ENCODE measurements at regions not wholly inside any gene's neighbourhood (a gene's known extent, or its start where the extent isn't known, plus 50 kb on each side); places are given as distances from the start of the nearest gene placed in this dataset.

- H3K4me3 Mint-ChIP-seq = no peak overlapping the region
- H3K9me3 Mint-ChIP-seq = no peaks in the 10 kb centered on the region
- peaks cover 10% of the 10 kb centered on the region for H3K36me3 Mint-ChIP-seq
- H3K27me3 Mint-ChIP-seq = no peaks in the 10 kb centered on the region
- peaks cover 71% of the 10 kb centered on the region for H3K4me1 Mint-ChIP-seq
- CTCF ChIA-PET = interaction anchor here (0.5 kb wide), 1 partner anchor 173 kb away, joined by 3 read pairs; no protein-coding TSS in a partner anchor
- no peak for DNase-seq
- peak overlapping the region; percentile 98 for H3K27ac Mint-ChIP-seq
Observed at GRCh38 chr3:177596816-177597271, 399.6 kb upstream of the TBL1XR1 start.

- H3K4me3 Mint-ChIP-seq = peak overlapping the region; percentile 58
- H3K27me3 Mint-ChIP-seq = no peaks in the 10 kb centered on the region
- DNase-seq = peak; percentile 55
- peaks cover 70% of the 10 kb centered on the region for H3K4me1 Mint-ChIP-seq
- peak overlapping the region; percentile 98 for H3K27ac Mint-ChIP-seq
- CTCF ChIA-PET = no interaction called here
- H3K9me3 Mint-ChIP-seq = no peaks in the 10 kb centered on the region
- H3K36me3 Mint-ChIP-seq = peaks cover 10% of the 10 kb centered on the region
Observed at GRCh38 chr3:177597311-177598096, 400.2 kb upstream of the TBL1XR1 start.

- Mint-ChIP-seq H3K9me3 (no peaks in the 10 kb centered on the region), H3K4me3 (peak overlapping the region; percentile 58), H3K27ac (peak overlapping the region; percentile 98), H3K4me1 (peaks cover 74% of the 10 kb centered on the region), H3K36me3 (peaks cover 10% of the 10 kb centered on the region), H3K27me3 (no peaks in the 10 kb centered on the region)
- no peak for DNase-seq
- CTCF ChIA-PET = no interaction called here
Observed at GRCh38 chr3:177598097-177598833, 401.0 kb upstream of the TBL1XR1 start.

- Mint-ChIP-seq H3K4me3 (no peak overlapping the region), H3K4me1 (peaks cover 74% of the 10 kb centered on the region), H3K27me3 (no peaks in the 10 kb centered on the region), H3K27ac (peak overlapping the region; percentile 98), H3K36me3 (peaks cover 13% of the 10 kb centered on the region), H3K9me3 (peaks cover 3% of the 10 kb centered on the region)
- CTCF ChIA-PET = no interaction called here
- DNase-seq = no peak
Observed at GRCh38 chr3:177599326-177599725, 402.0 kb upstream of the TBL1XR1 start.

- CTCF ChIA-PET = no interaction called here
- Mint-ChIP-seq H3K9me3 (peaks cover 3% of the 10 kb centered on the region), H3K4me3 (no peak overlapping the region), H3K4me1 (peaks cover 70% of the 10 kb centered on the region), H3K36me3 (peaks cover 13% of the 10 kb centered on the region), H3K27me3 (no peaks in the 10 kb centered on the region), H3K27ac (no peak overlapping the region)
- DNase-seq = no peak
Observed at GRCh38 chr3:177599837-177600236, 402.6 kb upstream of the TBL1XR1 start.

- Mint-ChIP-seq H3K4me3 (no peak overlapping the region), H3K4me1 (peaks cover 67% of the 10 kb centered on the region), H3K27ac (no peak overlapping the region), H3K36me3 (peaks cover 14% of the 10 kb centered on the region), H3K9me3 (peaks cover 4% of the 10 kb centered on the region), H3K27me3 (no peaks in the 10 kb centered on the region)
- DNase-seq = no peak
- CTCF ChIA-PET = no interaction called here
Observed at GRCh38 chr3:177600411-177600810, 403.1 kb upstream of the TBL1XR1 start.

GRCh38 chr3:177601152-177601551, 403.9 kb upstream of the TBL1XR1 start:
- Mint-ChIP-seq H3K27me3 (no peaks in the 10 kb centered on the region), H3K4me3 (no peak overlapping the region), H3K4me1 (peaks cover 60% of the 10 kb centered on the region), H3K36me3 (peaks cover 11% of the 10 kb centered on the region), H3K27ac (no peak overlapping the region), H3K9me3 (peaks cover 5% of the 10 kb centered on the region)
- no peak for DNase-seq
- CTCF ChIA-PET = no interaction called here

GRCh38 chr3:177602601-177603147, 405.4 kb upstream of the TBL1XR1 start:
- DNase-seq = no peak
- Mint-ChIP-seq H3K36me3 (peaks cover 11% of the 10 kb centered on the region), H3K27ac (no peak overlapping the region), H3K4me3 (no peak overlapping the region), H3K27me3 (no peaks in the 10 kb centered on the region), H3K4me1 (peaks cover 52% of the 10 kb centered on the region), H3K9me3 (peaks cover 5% of the 10 kb centered on the region)
- CTCF ChIA-PET = no interaction called here

- H3K27ac Mint-ChIP-seq = no peak overlapping the region
- no peaks in the 10 kb centered on the region for H3K27me3 Mint-ChIP-seq
- DNase-seq = no peak
- H3K36me3 Mint-ChIP-seq = peaks cover 11% of the 10 kb centered on the region
- H3K9me3 Mint-ChIP-seq = peaks cover 5% of the 10 kb centered on the region
- peaks cover 47% of the 10 kb centered on the region for H3K4me1 Mint-ChIP-seq
- CTCF ChIA-PET = no interaction called here
- no peak overlapping the region for H3K4me3 Mint-ChIP-seq
Observed at GRCh38 chr3:177603148-177603603, 405.9 kb upstream of the TBL1XR1 start.

- Mint-ChIP-seq H3K27me3 (no peaks in the 10 kb centered on the region), H3K9me3 (peaks cover 5% of the 10 kb centered on the region), H3K27ac (no peak overlapping the region), H3K4me3 (no peak overlapping the region), H3K36me3 (peaks cover 7% of the 10 kb centered on the region), H3K4me1 (peaks cover 37% of the 10 kb centered on the region)
- CTCF ChIA-PET = no interaction called here
- DNase-seq = no peak
Observed at GRCh38 chr3:177604181-177604580, 406.9 kb upstream of the TBL1XR1 start.

- Mint-ChIP-seq H3K4me3 (no peak overlapping the region), H3K27me3 (no peaks in the 10 kb centered on the region), H3K9me3 (peaks cover 5% of the 10 kb centered on the region), H3K27ac (no peak overlapping the region), H3K36me3 (peaks cover 5% of the 10 kb centered on the region), H3K4me1 (peaks cover 19% of the 10 kb centered on the region)
- DNase-seq = no peak
- CTCF ChIA-PET = no interaction called here
Observed at GRCh38 chr3:177606891-177607290, 409.6 kb upstream of the TBL1XR1 start.

- no peak overlapping the region for H3K4me3 Mint-ChIP-seq
- no peaks in the 10 kb centered on the region for H3K27me3 Mint-ChIP-seq
- peaks cover 5% of the 10 kb centered on the region for H3K36me3 Mint-ChIP-seq
- peaks cover 5% of the 10 kb centered on the region for H3K9me3 Mint-ChIP-seq
- CTCF ChIA-PET = no interaction called here
- DNase-seq = no peak
- H3K27ac Mint-ChIP-seq = no peak overlapping the region
- peaks cover 14% of the 10 kb centered on the region for H3K4me1 Mint-ChIP-seq
Observed at GRCh38 chr3:177607589-177607988, 410.3 kb upstream of the TBL1XR1 start.

GRCh38 chr3:177608443-177608842, 411.2 kb upstream of the TBL1XR1 start:
- Mint-ChIP-seq H3K4me1 (peaks cover 9% of the 10 kb centered on the region), H3K9me3 (peaks cover 5% of the 10 kb centered on the region), H3K27me3 (no peaks in the 10 kb centered on the region), H3K4me3 (no peak overlapping the region), H3K27ac (no peak overlapping the region), H3K36me3 (peaks cover 4% of the 10 kb centered on the region)
- no peak for DNase-seq
- CTCF ChIA-PET = no interaction called here

GRCh38 chr3:177609613-177610012, 412.3 kb upstream of the TBL1XR1 start:
- no peak overlapping the region for H3K4me3 Mint-ChIP-seq
- H3K4me1 Mint-ChIP-seq = peaks cover 7% of the 10 kb centered on the region
- DNase-seq = no peak
- CTCF ChIA-PET = no interaction called here
- peaks cover 5% of the 10 kb centered on the region for H3K9me3 Mint-ChIP-seq
- no peak overlapping the region for H3K27ac Mint-ChIP-seq
- no peaks in the 10 kb centered on the region for H3K27me3 Mint-ChIP-seq
- peaks cover 3% of the 10 kb centered on the region for H3K36me3 Mint-ChIP-seq
